ENCODE measurements at regions not wholly inside any gene's neighbourhood (a gene's known extent, or its start where the extent isn't known, plus 50 kb on each side); places are given as distances from the start of the nearest gene placed in this dataset.

GRCh38 chr1:118809586-118809985 is 178.6 kb downstream of the TBX15 start:
- TF ChIP-seq FOXP2 (optimal IDR thresholded peaks at IDR 0.05; ENCODE audit: borderline replicate concordance, extremely low read depth, extremely low read length, insufficient read depth), result no peak

GRCh38 chr1:118791094-118791691 is 196.9 kb downstream of the TBX15 start:
- no peak for TF ChIP-seq FOXP2 (optimal IDR thresholded peaks at IDR 0.05; ENCODE audit: borderline replicate concordance, extremely low read depth, extremely low read length, insufficient read depth)
- TF ChIP-seq REST (IDR thresholded peaks at IDR 0.05; ENCODE audit: insufficient read depth in 1 of 2, low read depth in 2 of 2, low read length in 2 of 2), result no peak

DNA sequence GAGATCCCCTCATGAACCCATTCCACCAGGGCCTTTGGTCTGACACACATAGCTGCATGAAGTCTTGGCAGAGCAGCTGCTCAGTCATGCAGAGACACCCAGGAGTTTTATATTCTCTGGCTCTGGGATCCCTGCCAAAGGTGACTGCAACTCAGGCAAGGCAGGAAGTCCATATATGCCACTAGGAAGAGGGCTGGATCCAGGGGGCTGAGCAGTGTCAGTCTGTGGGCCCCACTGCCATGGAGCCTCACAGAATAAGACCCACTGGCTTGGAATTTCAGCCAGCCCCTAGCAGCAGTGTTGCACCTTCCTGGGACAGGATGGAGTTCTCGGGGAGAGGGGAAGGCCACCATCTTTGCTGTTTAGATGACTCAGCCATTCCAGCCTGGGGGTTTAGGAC is 199.7 kb downstream of the TBX15 start:
- TF ChIP-seq POLR2AphosphoS5 (IDR thresholded peaks at IDR 0.05; ENCODE audit: low read depth, low read length) (no peak), SIN3A (IDR thresholded peaks at IDR 0.05; ENCODE audit: borderline replicate concordance, insufficient read depth, low read length) (no peak), REST (IDR thresholded peaks at IDR 0.05; ENCODE audit: insufficient read depth in 1 of 2, low read depth in 2 of 2, low read length in 2 of 2) (no peak), FOXP2 (optimal IDR thresholded peaks at IDR 0.05; ENCODE audit: borderline replicate concordance, extremely low read depth, extremely low read length, insufficient read depth) (no peak), TAF1 (IDR thresholded peaks at IDR 0.05; ENCODE audit: borderline replicate concordance, insufficient read depth, low read length) (no peak)

GRCh38 chr1:118786454-118787155 is 201.5 kb downstream of the TBX15 start:
- TF ChIP-seq REST (IDR thresholded peaks at IDR 0.05; ENCODE audit: insufficient read depth in 1 of 2, low read depth in 2 of 2, low read length in 2 of 2) (no peak), TAF1 (IDR thresholded peaks at IDR 0.05; ENCODE audit: borderline replicate concordance, insufficient read depth, low read length) (no peak), POLR2AphosphoS5 (IDR thresholded peaks at IDR 0.05; ENCODE audit: low read depth, low read length) (no peak), FOXP2 (optimal IDR thresholded peaks at IDR 0.05; ENCODE audit: borderline replicate concordance, extremely low read depth, extremely low read length, insufficient read depth) (no peak), SIN3A (IDR thresholded peaks at IDR 0.05; ENCODE audit: borderline replicate concordance, insufficient read depth, low read length) (no peak)

DNA sequence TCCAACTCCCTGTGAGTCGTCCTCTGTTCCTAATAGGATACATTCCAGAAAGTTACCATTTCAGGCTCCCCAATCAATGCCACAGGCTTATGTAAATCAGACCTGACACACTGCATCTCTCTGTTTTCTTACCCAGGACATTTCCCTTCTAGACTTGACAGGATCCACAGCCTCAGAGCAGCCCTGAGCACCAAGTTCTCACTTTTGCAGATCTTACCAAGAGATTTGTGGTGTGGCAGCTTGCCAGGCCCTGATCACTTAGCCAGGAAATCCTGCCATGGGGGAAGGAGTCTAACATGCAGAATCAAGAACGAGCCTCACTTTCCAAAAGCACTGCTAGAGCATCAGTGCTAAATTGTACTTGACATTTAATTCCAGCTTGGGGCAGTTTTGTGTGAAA is 202.9 kb downstream of the TBX15 start:
- no peak for TF ChIP-seq REST (IDR thresholded peaks at IDR 0.05; ENCODE audit: insufficient read depth in 1 of 2, low read depth in 2 of 2, low read length in 2 of 2)
- no peak for TF ChIP-seq POLR2AphosphoS5 (IDR thresholded peaks at IDR 0.05; ENCODE audit: low read depth, low read length)
- TF ChIP-seq TAF1 (IDR thresholded peaks at IDR 0.05; ENCODE audit: borderline replicate concordance, insufficient read depth, low read length), result no peak
- TF ChIP-seq FOXP2 (optimal IDR thresholded peaks at IDR 0.05; ENCODE audit: borderline replicate concordance, extremely low read depth, extremely low read length, insufficient read depth), result no peak
- TF ChIP-seq SIN3A (IDR thresholded peaks at IDR 0.05; ENCODE audit: borderline replicate concordance, insufficient read depth, low read length), result no peak
